Hematopoietic multipotent progenitor cell (in vitro differentiated cells): ENCODE measurements at regions not wholly inside any gene's neighbourhood (a gene's known extent, or its start where the extent isn't known, plus 50 kb on each side); places are given as distances from the start of the nearest gene placed in this dataset.

Source experiments
- DNase-seq, 3 donors: peaks; one replicate each; pipeline ENCODE4 v3.0.0-alpha.2; 2011 to 2015; ENCODE audit warnings: low read depth in 2 of 3, low spot score in 2 of 3

DNA sequence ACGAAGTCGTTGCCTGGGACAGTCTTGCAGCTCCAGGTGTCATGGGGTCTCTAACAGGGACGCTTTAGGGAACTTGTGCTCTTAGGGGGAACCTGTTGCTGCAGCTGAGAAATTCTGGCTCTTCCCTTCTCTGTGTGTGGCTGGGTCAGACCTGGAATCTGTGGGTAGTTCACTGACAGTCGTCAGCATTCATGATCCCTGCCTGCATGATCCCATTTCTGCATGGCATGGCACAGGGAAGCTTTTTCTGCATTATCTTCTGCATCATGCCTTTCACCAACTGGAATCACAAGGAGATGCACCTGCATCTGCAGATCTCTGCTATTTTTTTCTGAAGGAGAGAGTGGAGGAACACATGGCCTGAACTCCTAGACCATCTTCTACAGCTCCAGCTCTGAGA, 85.6 kb downstream of the SOX9 start:
- DNase-seq = no peak

GRCh38 chr17:72208832-72209231, 88.0 kb downstream of the SOX9 start:
- DNase-seq = no peak

- no peak for DNase-seq
These were observed 91.2 kb downstream of the SOX9 start for GRCh38 chr17:72212041-72212440.

GRCh38 chr17:72215490-72215889, 94.7 kb downstream of the SOX9 start:
- DNase-seq = no peak

DNA sequence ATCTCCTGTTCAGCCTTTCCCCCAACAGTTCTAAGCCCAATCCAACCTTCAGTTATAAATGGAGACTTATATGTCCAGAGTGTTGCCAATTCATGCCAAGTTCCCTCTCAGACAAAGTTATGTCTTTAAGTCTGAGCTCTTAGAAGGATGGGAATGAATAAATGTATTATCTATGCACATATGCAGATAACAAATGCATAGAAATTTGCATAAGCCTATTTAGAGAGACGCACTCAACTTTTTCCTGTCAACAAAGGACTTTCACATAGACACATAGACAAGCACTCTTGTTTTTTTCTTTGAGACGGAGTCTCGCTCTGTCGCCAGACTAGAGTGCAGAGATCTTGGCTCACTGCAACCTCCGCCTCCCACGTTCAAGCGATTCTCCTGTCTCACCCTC, 95.1 kb downstream of the SOX9 start:
- DNase-seq = no peak

DNA sequence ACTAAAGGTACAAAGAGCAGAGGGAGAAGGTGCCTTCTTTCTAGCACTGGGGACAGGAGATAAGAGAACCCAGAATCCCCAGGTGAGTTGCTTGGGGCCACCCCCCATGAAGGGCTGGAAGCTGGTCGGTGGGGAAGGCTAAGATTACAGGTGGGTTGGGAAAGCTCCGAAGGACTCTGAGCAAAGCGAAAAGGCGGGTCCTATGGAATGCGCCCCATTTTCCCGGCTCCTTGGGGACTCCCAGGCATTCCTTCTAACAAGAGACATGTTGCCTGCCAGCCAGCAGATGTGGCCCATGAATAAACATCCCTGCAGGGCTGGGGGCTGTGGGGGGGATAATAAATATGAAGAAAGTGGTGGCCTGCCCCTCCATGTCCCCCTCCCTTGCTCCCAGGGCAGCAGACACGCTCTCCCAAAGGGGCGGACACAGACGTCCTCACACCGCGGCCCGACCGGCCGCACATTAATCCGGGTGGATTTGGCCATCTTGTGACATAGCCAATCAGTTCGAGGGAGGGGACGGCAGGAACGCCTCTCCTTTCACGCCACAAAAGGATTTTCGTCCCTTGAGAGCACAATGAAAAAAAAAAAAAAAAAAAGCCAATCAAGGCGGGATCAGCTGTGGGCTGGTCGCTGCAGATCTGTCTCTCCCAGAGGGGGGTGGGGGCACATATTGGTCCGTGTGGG, 98.5 kb downstream of the SOX9 start:
- no peak for DNase-seq

- DNase-seq = no peak
These were observed 99.1 kb downstream of the SOX9 start for GRCh38 chr17:72219824-72220493.

DNA sequence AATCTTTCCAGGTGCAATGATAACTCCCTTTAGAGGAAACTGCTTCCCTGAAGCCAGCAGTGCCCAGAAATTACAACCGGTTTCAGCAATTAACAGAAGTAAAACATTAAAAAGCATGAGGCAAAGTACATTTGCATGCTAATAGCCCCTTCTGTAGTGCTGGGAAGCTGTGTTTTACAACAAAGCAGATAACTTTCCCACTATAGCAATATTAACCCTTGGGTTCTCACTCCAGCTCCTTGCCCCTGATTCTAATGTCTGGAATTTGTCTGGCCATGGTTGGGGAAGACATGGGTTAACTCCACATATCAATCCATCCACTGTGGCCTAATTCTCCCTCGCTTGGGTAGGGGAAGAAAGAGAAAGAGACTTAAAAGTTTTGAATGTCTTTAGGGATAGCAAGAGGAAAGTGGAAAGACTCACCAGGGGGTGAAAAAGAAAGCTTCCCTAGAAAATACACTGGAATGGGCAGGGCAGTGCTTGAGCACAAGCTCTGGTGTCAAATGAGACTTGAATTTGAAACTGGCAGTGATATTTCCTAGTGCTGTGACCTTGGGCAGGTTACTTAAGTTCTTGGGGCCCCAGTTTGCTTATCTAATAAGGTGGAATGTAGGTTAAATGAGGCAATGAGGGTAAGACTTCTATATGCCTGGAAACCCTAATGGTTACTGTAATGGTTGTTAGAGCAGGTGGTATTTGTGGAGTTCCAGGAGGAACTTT, 102.0 kb downstream of the SOX9 start:
- no peak for DNase-seq

DNA sequence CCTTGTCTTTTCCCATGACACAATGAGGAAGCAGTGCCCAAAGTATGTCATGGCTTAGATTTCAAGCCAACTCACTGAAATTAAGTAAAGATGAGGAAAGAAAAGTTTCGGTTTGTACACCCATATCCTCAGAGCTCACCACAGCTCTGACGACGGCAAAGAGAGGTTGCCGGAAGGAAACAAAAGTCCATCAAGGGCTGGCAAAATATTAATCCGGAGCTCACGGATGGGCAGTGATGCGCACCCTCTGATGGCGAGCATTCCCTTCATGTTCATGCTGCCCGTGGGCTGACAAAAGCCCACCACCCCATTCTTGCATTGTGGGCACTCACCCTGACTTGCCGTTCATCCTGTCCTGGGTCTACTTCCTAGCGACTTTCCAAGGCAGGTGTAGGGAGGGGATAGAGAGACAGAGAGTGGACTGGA, 103.1 kb downstream of the SOX9 start:
- DNase-seq = no peak

DNA sequence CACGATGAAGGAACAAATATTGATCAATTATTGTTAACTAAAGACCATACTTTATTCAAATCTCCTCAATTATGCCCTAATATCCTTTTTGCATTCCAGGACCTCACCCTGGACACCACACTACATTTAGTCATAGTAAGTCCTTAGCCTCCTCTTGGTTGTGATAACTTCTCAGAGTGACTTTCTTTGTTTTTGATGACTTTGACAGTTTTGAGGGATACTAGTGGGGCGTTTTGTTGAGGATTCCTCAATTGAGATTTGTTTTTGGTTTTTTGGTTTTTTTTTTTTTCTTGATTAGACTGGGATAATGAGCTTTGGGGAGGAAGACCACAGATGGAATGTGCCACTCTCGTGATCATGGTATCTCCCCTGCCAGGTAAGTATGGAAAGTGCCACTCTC, 105.5 kb downstream of the SOX9 start:
- DNase-seq = no peak

- no peak for DNase-seq
These were observed 113.2 kb downstream of the SOX9 start for GRCh38 chr17:72233986-72234385.

DNA sequence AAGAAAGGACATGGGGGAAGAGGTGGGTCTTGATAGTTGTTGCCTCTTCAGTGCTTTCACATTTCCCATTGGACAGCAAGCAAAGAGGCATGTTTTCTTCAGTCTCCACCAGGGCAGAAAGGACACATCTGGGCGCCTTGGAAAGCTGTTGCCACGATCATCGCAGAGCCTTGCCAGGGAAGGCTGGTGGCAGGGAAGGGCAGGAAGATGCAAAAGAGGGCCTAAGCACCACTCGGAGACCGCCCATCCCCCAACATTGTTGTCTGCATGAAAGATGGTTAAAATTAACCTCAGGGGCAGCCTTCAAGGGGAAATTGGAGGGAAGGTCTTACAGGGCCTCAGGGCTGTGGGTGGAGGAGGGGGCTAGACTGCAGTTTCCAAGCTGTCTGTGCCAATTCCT, 114.2 kb downstream of the SOX9 start:
- no peak for DNase-seq

- no peak for DNase-seq
These were observed 116.3 kb downstream of the SOX9 start for GRCh38 chr17:72236980-72237633.

DNA sequence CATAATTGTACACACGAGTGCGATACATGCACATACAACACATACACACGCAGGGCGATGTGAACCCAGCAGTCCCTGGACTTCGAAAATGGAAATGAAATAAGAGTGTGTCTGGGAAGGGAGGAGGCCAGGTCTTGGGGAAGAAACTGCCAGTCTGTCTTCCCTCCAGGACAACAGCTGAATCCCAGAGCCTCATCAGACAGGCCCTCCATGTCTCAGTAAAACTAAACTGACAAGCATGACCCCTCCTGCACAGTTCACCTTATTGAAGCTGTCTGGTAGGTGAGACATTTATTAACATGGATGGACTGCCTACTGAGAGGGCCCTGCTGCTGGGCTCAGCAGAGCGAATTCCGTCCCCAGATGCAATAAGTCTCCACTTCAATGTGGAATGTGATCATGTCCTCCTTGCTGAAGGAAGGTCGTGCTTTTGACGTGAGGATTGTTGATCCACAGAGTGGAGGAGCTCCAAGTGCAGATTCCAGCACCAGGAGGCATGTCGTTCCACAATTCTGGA, 117.4 kb downstream of the SOX9 start:
- no peak for DNase-seq

DNA sequence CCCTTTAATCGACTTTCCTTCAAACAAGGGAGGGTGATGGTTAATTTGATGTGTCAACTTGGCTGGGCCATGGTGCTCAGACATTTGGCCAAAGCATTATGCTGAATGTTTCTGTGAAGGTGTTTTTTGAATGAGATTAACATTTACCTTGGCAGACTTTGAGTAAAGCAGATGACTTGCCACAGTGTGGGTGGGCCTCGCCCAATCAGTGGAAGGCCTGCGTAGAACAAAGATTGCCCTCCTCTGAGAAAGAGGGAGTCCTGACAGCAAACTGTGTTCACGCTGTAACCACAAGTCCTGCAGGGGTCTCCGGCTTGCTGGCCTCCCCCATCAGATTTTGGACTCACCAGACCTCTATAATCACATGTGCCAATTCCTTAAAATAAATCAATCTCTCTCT, 118.7 kb downstream of the SOX9 start:
- DNase-seq = no peak

- no peak for DNase-seq
These were observed 119.5 kb downstream of the SOX9 start for GRCh38 chr17:72240333-72240732.

GRCh38 chr17:72244494-72244893, 123.7 kb downstream of the SOX9 start:
- no peak for DNase-seq

- DNase-seq = no peak
These were observed 124.1 kb downstream of the SOX9 start for GRCh38 chr17:72244956-72245355.

DNA sequence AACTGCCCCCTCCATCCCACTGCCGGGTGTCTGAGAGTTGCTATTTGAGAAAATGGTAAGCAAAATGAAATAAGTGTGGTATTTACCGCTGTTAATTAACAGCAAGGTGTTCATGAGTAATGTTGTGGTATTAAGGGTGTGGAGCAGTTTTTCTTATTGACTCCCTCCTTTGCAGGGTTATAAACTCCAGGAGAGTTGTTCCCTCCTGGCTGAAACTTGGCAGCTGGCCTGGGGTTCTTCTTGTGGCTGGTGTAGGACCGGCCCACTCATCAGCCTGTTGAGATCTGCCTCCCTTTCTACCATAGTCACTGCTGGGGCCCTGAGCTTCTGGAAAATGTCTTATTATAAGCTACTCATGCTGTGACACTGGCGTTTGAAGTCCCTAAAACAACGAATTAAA, 128.6 kb downstream of the SOX9 start:
- no peak for DNase-seq

DNA sequence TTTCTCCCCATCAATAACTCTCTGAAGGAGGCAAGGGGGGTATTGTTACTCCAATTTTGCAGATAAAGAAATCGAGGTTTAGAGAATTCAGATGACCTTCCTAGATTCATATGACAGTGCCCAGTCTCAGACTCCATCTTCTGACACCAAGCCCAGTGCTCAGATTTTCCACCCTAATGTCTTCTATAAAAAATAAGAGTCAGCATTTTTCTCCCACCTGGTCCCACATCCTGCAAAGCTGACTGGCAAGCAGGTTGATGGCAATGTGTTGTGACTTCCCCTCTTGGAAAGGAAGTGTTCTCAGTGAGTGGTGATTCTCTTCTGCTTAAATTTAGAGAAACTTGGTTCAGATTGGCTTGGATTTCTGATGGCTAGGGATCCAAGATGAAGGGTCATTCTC, 129.4 kb downstream of the SOX9 start:
- no peak for DNase-seq

- DNase-seq = no peak
These were observed 132.8 kb downstream of the SOX9 start for GRCh38 chr17:72253597-72253996.
